ENCODE measurements at regions not wholly inside any gene's neighbourhood (a gene's known extent, or its start where the extent isn't known, plus 50 kb on each side); places are given as distances from the start of the nearest gene placed in this dataset.

DNA sequence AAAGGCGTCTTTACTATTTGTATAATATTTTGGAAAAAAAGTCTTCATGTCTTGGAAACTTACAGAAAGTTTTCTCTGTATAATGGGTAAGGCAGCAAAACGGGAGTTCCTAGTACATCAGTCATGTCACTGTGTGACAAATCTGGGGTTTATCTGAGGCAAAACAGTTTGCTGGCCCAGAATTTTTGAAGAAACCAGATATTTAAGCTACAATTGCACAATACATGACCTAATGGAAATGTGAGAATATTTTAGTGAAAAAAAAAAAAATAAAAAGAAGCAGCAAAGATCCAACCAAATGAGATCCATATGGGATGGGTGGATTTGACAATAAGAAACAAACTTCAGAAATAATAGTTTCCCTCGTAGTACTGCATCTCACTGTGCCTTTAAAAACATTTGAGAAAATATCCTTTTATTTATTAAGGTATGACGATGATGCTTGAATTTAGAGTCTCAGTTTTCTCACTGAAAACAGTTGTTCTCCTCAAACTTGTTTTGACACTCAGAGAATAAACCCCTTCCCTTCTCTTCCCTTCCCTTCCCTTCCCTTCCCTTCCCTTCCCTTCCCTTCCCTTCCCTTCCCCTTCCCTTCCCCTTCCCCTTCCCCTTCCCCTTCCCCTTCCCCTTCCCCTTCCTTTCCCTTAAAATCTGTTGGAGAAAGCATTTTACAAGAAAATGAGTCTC is 180.5 kb upstream of the TUT7 start:
- Histone ChIP-seq H3K4me3 (ENCODE audit: low read length) (no peak overlapping the region), H3K9me3 (ENCODE audit: control insufficient read depth, low read depth, low read length) (no peaks in the 10 kb centered on the region), H3K9ac (ENCODE audit: low read length) (no peak overlapping the region), H3K27me3 (ENCODE audit: control insufficient read depth, insufficient read depth, low read length) (no peaks in the 10 kb centered on the region), H3K4me1 (ENCODE audit: control insufficient read depth, low read depth, low read length) (peaks cover 6% of the 10 kb centered on the region), H3K27ac (ENCODE audit: low read length) (no peak overlapping the region), H3K36me3 (ENCODE audit: control insufficient read depth, low read depth, low read length) (no peaks in the 10 kb centered on the region)

DNA sequence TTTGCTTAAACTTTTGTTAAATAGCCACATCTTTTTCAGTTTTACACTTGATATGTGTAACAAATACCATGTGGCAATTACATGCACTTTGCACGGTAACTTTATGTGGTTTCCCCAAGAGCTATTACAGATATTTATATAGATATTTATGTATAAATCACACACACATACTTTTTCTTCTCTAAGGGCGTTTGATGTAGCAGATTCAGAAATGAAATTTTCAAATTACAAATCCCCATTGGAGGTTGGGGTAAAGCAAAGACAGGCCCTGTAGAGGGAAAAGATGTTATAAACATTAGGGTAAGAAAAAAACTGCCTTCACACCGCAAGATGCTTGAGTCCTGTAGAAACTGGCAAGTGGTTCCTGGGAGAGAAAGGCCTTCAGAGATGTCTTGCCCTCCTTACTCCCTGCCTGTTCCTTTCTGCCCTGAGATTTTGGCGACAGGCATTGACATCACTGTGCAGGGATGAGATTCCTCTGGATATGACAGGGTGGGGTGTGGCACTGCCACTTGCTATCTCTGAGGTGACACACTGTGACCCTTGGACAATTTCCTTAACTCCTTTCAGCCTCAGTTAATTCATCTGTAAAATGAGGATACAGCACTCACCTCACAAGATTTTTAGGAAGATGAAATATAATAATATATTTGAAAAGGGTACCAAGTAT is 177.9 kb upstream of the TUT7 start:
- Histone ChIP-seq H3K4me1 (ENCODE audit: control insufficient read depth, low read depth, low read length) (peaks cover 6% of the 10 kb centered on the region), H3K27me3 (ENCODE audit: control insufficient read depth, insufficient read depth, low read length) (no peaks in the 10 kb centered on the region), H3K9ac (ENCODE audit: low read length) (no peak overlapping the region), H3K27ac (ENCODE audit: low read length) (no peak overlapping the region), H3K4me3 (ENCODE audit: low read length) (no peak overlapping the region), H3K36me3 (ENCODE audit: control insufficient read depth, low read depth, low read length) (no peaks in the 10 kb centered on the region), H3K9me3 (ENCODE audit: control insufficient read depth, low read depth, low read length) (no peaks in the 10 kb centered on the region)

DNA sequence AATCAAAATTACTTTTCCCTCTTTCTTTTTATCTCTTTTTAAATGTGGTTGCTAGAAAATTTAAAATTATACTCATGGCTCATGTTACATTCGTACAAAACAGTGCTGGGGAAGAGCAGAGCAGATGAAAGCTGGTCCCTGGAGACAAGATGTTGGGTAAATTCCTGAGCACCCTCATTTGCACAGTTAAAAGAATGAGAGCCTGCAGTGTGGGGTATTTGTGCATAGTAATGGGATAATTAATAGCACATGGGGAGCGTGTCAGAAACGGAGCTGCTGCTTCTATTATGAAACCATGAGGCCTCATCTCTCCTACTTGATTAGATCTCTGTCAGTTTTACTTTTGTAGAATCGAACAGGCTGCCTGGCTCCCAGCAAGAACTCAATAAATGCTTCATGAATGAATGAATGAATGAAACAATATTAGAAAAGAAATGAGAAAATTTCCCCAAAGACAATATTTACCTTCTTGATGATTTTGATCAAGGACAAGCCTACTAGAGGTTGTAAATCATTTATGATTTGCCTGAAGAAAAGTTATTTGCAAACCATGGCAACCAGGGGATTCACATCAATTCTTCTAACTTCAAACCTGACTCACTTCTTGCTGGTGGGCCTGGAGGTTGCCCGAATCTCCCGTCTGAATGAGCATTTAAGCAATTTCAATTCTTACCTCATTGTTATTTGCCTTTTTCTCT is 177.2 kb upstream of the TUT7 start:
- H3K27ac ChIP-seq (ENCODE audit: low read length) = no peak overlapping the region
- H3K36me3 ChIP-seq (ENCODE audit: control insufficient read depth, low read depth, low read length) = no peaks in the 10 kb centered on the region
- no peaks in the 10 kb centered on the region for H3K9me3 ChIP-seq (ENCODE audit: control insufficient read depth, low read depth, low read length)
- H3K9ac ChIP-seq (ENCODE audit: low read length) = no peak overlapping the region
- H3K4me3 ChIP-seq (ENCODE audit: low read length) = no peak overlapping the region
- H3K4me1 ChIP-seq (ENCODE audit: control insufficient read depth, low read depth, low read length) = peaks cover 6% of the 10 kb centered on the region
- H3K27me3 ChIP-seq (ENCODE audit: control insufficient read depth, insufficient read depth, low read length) = no peaks in the 10 kb centered on the region

DNA sequence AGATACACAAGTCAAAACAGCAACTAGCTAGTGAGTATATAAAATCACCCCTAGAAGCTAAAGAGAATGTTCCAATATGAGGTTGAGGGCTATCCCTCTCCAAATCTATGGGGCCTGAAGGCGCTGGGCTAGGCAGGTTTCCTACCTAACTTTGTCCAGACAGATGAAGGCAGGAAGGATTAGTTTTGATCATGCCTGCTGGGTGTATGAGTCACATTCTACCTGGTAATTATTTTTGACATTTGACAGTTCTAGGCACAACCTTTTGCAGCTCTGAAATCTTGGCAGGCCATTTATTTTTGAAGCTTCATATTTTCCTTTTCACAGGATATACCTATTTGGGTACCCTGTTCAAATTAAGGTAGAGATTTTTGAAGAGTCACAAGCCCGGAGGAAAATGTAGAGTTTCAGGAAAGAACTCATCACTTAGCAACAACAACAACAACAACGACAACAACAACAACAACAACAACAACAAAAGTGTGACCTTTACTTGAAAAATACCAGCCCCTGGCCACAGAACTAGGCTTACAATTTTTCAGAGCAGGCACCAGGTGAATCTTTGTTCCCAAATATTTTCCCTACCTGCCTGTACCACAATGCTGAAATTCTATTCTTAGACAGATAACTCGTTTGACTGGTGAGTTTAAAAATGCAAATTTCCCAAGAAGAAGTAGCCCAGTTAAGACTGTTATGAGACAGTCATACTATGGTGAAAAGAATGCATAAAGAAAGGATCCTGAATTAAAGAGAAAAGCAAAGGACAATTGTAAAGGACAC is 175.5 kb upstream of the TUT7 start:
- H3K36me3 ChIP-seq (ENCODE audit: control insufficient read depth, low read depth, low read length) = no peaks in the 10 kb centered on the region
- H3K27me3 ChIP-seq (ENCODE audit: control insufficient read depth, insufficient read depth, low read length) = no peaks in the 10 kb centered on the region
- H3K4me3 ChIP-seq (ENCODE audit: low read length) = no peak overlapping the region
- no peak overlapping the region for H3K27ac ChIP-seq (ENCODE audit: low read length)
- no peak overlapping the region for H3K9ac ChIP-seq (ENCODE audit: low read length)
- H3K9me3 ChIP-seq (ENCODE audit: control insufficient read depth, low read depth, low read length) = no peaks in the 10 kb centered on the region
- peaks cover 6% of the 10 kb centered on the region for H3K4me1 ChIP-seq (ENCODE audit: control insufficient read depth, low read depth, low read length)

DNA sequence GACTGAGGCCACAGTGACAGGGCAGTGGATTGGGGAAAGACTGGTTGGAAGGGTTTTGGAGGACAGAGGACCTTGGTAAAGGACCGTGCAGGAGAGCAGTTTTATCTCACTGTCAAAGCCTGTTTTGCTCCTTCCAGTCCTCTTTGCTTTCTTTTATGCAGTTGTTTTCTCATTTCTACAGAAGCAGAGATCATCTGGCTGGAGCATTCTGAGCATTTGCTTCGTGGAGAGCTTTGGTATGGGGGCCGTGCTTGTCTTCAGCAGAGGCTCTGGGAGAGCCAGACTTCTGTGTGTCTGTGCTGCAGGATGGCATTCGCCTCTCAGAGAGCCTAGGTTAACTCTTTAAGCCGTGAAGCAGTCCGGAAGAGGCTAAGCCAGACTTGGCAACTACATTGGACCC is 171.8 kb upstream of the TUT7 start:
- Histone ChIP-seq H3K27me3 (ENCODE audit: control insufficient read depth, insufficient read depth, low read length) (no peaks in the 10 kb centered on the region), H3K36me3 (ENCODE audit: control insufficient read depth, low read depth, low read length) (no peaks in the 10 kb centered on the region), H3K27ac (ENCODE audit: low read length) (no peak overlapping the region), H3K4me3 (ENCODE audit: low read length) (no peak overlapping the region), H3K4me1 (ENCODE audit: control insufficient read depth, low read depth, low read length) (peaks cover 3% of the 10 kb centered on the region), H3K9ac (ENCODE audit: low read length) (no peak overlapping the region), H3K9me3 (ENCODE audit: control insufficient read depth, low read depth, low read length) (no peaks in the 10 kb centered on the region)

DNA sequence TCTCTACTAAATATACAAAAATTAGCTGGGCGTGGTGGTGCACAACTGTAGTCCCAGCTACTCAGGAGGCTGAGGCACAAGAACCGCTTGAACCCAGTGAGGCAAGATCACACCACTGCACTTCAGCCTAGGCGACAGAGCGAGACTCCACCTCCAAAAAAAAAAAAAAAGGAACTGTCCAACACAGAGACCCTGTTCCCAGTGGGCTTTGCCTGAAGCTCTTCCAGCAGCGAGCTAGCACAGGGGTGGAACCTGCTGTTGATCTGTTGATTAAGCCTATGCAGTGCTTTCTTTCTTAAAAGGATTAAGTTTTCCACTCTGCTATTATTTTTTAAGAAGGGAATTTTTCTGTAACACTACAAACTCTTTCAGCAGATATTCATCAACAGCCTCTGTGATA is 171.0 kb upstream of the TUT7 start:
- Histone ChIP-seq H3K9me3 (ENCODE audit: control insufficient read depth, low read depth, low read length) (no peaks in the 10 kb centered on the region), H3K27ac (ENCODE audit: low read length) (no peak overlapping the region), H3K4me1 (ENCODE audit: control insufficient read depth, low read depth, low read length) (no peaks in the 10 kb centered on the region), H3K4me3 (ENCODE audit: low read length) (no peak overlapping the region), H3K27me3 (ENCODE audit: control insufficient read depth, insufficient read depth, low read length) (no peaks in the 10 kb centered on the region), H3K36me3 (ENCODE audit: control insufficient read depth, low read depth, low read length) (no peaks in the 10 kb centered on the region), H3K9ac (ENCODE audit: low read length) (no peak overlapping the region)

DNA sequence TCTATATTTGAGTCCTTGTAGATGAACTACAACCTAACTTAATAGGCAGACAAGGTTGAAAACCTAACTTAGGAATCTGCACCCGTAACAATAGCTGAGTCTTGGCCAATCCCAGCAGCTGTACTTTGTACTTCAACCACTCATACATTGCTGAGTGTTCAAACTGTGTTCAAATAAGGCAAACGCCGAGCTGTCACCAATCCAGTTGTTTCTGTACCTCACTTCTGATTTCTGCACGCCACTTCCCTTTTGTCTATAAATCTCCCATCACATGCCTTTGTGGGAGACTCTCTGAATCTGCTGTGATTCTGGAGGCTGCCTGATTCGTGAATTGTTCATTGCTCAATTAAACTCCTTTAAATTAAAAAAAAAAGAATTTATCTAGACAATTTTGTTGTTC is 167.8 kb upstream of the TUT7 start:
- no peak overlapping the region for H3K4me3 ChIP-seq (ENCODE audit: low read length)
- H3K36me3 ChIP-seq (ENCODE audit: control insufficient read depth, low read depth, low read length) = no peaks in the 10 kb centered on the region

DNA sequence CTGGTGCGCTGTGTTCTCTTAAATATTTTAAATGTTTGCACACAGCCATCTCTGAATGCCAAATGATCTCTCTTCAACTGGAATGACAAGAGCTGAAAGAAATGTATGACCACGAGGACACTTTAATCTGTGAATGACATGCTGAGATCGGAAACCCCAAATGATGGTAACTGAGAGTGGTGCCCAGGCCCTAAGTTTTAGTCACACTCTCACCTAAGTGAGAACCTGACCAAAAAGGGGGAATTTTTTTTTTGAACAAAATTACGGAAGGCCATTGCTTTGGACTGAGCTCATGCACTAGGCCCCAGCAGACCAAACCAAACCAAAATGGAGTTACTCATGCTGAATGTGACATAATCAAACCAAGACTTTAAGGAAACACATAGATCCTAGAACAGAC is 167.1 kb upstream of the TUT7 start:
- H3K4me1 ChIP-seq (ENCODE audit: control insufficient read depth, low read depth, low read length) = no peaks in the 10 kb centered on the region
- H3K36me3 ChIP-seq (ENCODE audit: control insufficient read depth, low read depth, low read length) = no peaks in the 10 kb centered on the region

More for the DNA sequence above, 167.8 kb upstream of the TUT7 start:
- Histone ChIP-seq H3K27me3 (ENCODE audit: control insufficient read depth, insufficient read depth, low read length) (no peaks in the 10 kb centered on the region), H3K9me3 (ENCODE audit: control insufficient read depth, low read depth, low read length) (no peaks in the 10 kb centered on the region), H3K9ac (ENCODE audit: low read length) (no peak overlapping the region), H3K4me1 (ENCODE audit: control insufficient read depth, low read depth, low read length) (no peaks in the 10 kb centered on the region), H3K27ac (ENCODE audit: low read length) (no peak overlapping the region)

DNA sequence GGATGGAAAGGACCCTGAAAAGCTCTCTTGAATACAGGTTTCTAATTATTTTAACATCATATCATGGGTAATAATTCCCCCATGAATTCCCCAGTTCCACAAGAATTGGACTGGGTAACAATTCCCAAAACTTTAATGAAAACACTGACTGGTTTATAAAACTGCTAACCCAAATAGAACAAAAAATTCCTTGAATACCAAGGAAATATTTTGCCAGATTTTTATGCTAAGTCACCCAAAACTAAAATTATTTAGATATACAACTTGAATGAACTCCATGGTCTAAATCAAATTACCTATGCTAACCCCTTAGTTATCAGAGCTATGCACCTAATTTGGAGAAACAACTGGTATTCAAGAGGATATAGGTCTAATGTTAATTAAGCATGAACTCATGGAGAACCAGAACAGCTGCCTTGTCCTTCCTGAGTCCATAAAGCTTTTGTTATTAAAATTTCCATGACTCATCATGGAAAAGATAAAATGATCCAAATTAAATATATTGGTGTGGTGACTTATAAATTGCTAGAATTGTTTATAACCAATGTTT is 164.9 kb upstream of the TUT7 start:
- Histone ChIP-seq H3K27me3 (ENCODE audit: control insufficient read depth, insufficient read depth, low read length) (no peaks in the 10 kb centered on the region), H3K9ac (ENCODE audit: low read length) (no peak overlapping the region), H3K4me1 (ENCODE audit: control insufficient read depth, low read depth, low read length) (no peaks in the 10 kb centered on the region), H3K4me3 (ENCODE audit: low read length) (no peak overlapping the region), H3K9me3 (ENCODE audit: control insufficient read depth, low read depth, low read length) (no peaks in the 10 kb centered on the region), H3K27ac (ENCODE audit: low read length) (no peak overlapping the region), H3K36me3 (ENCODE audit: control insufficient read depth, low read depth, low read length) (no peaks in the 10 kb centered on the region)

More for the DNA sequence above, 167.1 kb upstream of the TUT7 start:
- no peak overlapping the region for H3K9ac ChIP-seq (ENCODE audit: low read length)
- H3K27me3 ChIP-seq (ENCODE audit: control insufficient read depth, insufficient read depth, low read length) = no peaks in the 10 kb centered on the region
- H3K4me3 ChIP-seq (ENCODE audit: low read length) = no peak overlapping the region
- H3K9me3 ChIP-seq (ENCODE audit: control insufficient read depth, low read depth, low read length) = no peaks in the 10 kb centered on the region
- no peak overlapping the region for H3K27ac ChIP-seq (ENCODE audit: low read length)

DNA sequence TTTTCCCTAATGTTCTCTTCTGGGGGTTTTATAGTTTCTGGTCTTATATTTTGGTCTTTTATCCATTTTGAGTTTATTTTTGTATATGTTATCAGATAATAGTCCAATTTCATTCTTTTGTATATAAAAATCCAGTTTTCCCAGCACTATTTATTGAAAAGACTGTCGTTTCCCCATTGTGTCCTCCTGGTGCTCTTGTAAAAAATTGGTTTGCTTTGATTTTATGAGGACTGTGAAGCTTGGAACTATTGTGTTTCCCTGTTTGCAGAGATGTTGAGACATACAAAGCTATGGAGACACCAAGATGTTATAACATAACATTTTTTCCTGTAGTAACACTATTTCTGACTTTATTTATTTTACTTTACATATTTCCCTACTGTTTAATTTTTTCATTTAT is 163.3 kb upstream of the TUT7 start:
- H3K36me3 ChIP-seq (ENCODE audit: control insufficient read depth, low read depth, low read length) = no peaks in the 10 kb centered on the region
- no peak overlapping the region for H3K4me3 ChIP-seq (ENCODE audit: low read length)
- no peaks in the 10 kb centered on the region for H3K4me1 ChIP-seq (ENCODE audit: control insufficient read depth, low read depth, low read length)
- H3K27ac ChIP-seq (ENCODE audit: low read length) = no peak overlapping the region
- no peaks in the 10 kb centered on the region for H3K9me3 ChIP-seq (ENCODE audit: control insufficient read depth, low read depth, low read length)
- no peaks in the 10 kb centered on the region for H3K27me3 ChIP-seq (ENCODE audit: control insufficient read depth, insufficient read depth, low read length)
- H3K9ac ChIP-seq (ENCODE audit: low read length) = no peak overlapping the region

DNA sequence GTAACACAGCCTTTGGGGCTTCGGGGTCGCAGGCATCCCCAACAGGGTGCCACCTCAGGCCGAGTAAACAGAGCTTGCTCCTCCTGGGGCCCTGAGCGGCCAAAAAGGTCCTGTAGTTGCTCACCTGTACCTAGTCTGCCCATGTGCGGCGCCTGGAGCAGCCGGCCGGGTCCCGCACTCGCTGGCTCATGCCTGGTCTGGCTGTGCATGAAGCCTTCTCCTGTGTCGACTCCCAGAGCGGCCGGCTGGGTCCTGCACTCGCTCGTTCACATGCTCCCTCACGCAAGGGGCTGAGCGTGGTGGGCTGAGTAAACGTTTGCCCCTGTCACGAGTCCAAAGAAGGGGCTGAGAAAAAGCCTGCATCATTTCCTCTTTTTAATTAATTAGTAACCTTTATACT is 162.4 kb upstream of the TUT7 start:
- Histone ChIP-seq H3K36me3 (ENCODE audit: control insufficient read depth, low read depth, low read length) (no peaks in the 10 kb centered on the region), H3K27me3 (ENCODE audit: control insufficient read depth, insufficient read depth, low read length) (no peaks in the 10 kb centered on the region), H3K4me1 (ENCODE audit: control insufficient read depth, low read depth, low read length) (peaks cover 5% of the 10 kb centered on the region), H3K27ac (ENCODE audit: low read length) (no peak overlapping the region), H3K9ac (ENCODE audit: low read length) (no peak overlapping the region), H3K9me3 (ENCODE audit: control insufficient read depth, low read depth, low read length) (no peaks in the 10 kb centered on the region), H3K4me3 (ENCODE audit: low read length) (no peak overlapping the region)
